ENCODE measurements at regions not wholly inside any gene's neighbourhood (a gene's known extent, or its start where the extent isn't known, plus 50 kb on each side); places are given as distances from the start of the nearest gene placed in this dataset.

- CTCF ChIA-PET: interaction anchor here (1.1 kb wide), 1 partner anchor 9 kb away, joined by 3 read pairs; no protein-coding TSS in a partner anchor
- peak overlapping the region; percentile 99 for H3K27ac Mint-ChIP-seq (ENCODE audit: unreplicated experiment)
- H3K4me1 Mint-ChIP-seq (ENCODE audit: low read depth, unreplicated experiment): peaks cover 15% of the 10 kb centered on the region
- peaks cover 5% of the 10 kb centered on the region for H3K9me3 Mint-ChIP-seq (ENCODE audit: low read depth, unreplicated experiment)
- H3K4me3 Mint-ChIP-seq (ENCODE audit: low read depth, unreplicated experiment): peak overlapping the region; percentile 35
- no peak for TF ChIP-seq CTCF (IDR thresholded peaks at IDR 0.05; ENCODE audit: unreplicated experiment)
- BruUV-seq (replicated peaks): TSS peak; percentile 95
- intact Hi-C loops (cut with micrococcal nuclease; ENCODE audit: unreplicated experiment): loop anchor here (1.0 to 5.0 kb wide), 5 partner anchors 37 to 389 kb away; partner anchors contain the start of gene PLPP3
- peaks cover 6% of the 10 kb centered on the region for H3K36me3 Mint-ChIP-seq (ENCODE audit: insufficient read depth, unreplicated experiment)
- no peaks in the 10 kb centered on the region for H3K27me3 Mint-ChIP-seq (ENCODE audit: unreplicated experiment)
- peak; percentile 49 for DNase-seq
These were observed 389.2 kb downstream of the PLPP3 start for GRCh38 chr1:56189946-56190805.

DNA sequence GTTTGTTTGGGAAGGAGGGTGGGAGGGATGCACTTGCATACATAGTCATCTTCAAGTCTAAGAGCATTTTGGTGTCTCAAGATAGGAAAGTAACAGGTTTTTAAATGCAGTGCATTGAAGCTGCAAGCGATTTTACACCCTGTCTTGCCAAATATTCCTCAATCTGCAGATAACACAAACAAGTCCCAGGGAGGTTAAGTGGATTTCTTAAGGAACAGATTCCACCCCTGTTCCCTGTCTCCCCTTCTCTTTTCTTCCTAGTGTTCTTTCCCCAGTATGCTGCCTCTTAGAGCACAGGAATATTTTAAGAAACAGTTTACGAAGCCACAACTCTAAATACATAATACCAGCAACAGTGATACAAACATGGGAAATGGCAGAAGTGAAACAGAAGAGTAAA, 389.9 kb downstream of the PLPP3 start:
- H3K9me3 Mint-ChIP-seq (ENCODE audit: low read depth, unreplicated experiment): peaks cover 5% of the 10 kb centered on the region
- intact Hi-C loops (cut with micrococcal nuclease; ENCODE audit: unreplicated experiment): no loop called here
- no peak for TF ChIP-seq CTCF (IDR thresholded peaks at IDR 0.05; ENCODE audit: unreplicated experiment)
- H3K27me3 Mint-ChIP-seq (ENCODE audit: unreplicated experiment): no peaks in the 10 kb centered on the region
- no peak for DNase-seq
- CTCF ChIA-PET: interaction anchor here (1.1 kb wide), 1 partner anchor 9 kb away, joined by 3 read pairs; no protein-coding TSS in a partner anchor
- peaks cover 15% of the 10 kb centered on the region for H3K4me1 Mint-ChIP-seq (ENCODE audit: low read depth, unreplicated experiment)
- H3K36me3 Mint-ChIP-seq (ENCODE audit: insufficient read depth, unreplicated experiment): peaks cover 6% of the 10 kb centered on the region
- H3K4me3 Mint-ChIP-seq (ENCODE audit: low read depth, unreplicated experiment): no peak overlapping the region
- no TSS peak for BruUV-seq (replicated peaks)
- H3K27ac Mint-ChIP-seq (ENCODE audit: unreplicated experiment): no peak overlapping the region

DNA sequence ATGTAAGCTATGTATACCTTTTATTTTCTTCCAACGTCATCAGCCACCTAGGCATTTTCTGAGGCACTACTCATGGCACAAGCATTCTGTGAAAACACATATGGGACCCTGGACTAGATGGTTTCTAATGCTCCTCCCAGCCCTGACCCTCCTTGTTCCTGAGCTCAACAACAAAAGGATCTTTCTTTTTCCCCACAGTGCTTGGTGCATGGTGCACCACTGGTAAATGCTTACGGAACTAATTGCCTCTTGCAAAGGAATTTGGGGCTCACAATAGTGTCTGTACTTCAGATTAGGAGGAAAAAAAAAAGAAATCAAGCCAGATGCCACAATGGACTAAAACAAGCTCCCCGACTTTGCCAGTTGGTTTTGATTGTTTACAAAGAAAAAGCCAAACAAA, 390.5 kb downstream of the PLPP3 start:
- TF ChIP-seq CTCF (IDR thresholded peaks at IDR 0.05; ENCODE audit: unreplicated experiment): no peak
- DNase-seq: no peak
- no peak overlapping the region for H3K27ac Mint-ChIP-seq (ENCODE audit: unreplicated experiment)
- H3K4me1 Mint-ChIP-seq (ENCODE audit: low read depth, unreplicated experiment): peaks cover 15% of the 10 kb centered on the region
- BruUV-seq (replicated peaks): no TSS peak
- intact Hi-C loops (cut with micrococcal nuclease; ENCODE audit: unreplicated experiment): no loop called here
- H3K27me3 Mint-ChIP-seq (ENCODE audit: unreplicated experiment): no peaks in the 10 kb centered on the region
- H3K9me3 Mint-ChIP-seq (ENCODE audit: low read depth, unreplicated experiment): peaks cover 5% of the 10 kb centered on the region
- CTCF ChIA-PET: no interaction called here
- H3K4me3 Mint-ChIP-seq (ENCODE audit: low read depth, unreplicated experiment): no peak overlapping the region
- H3K36me3 Mint-ChIP-seq (ENCODE audit: insufficient read depth, unreplicated experiment): peaks cover 6% of the 10 kb centered on the region

- CTCF ChIA-PET: no interaction called here
- Mint-ChIP-seq H3K4me3 (ENCODE audit: low read depth, unreplicated experiment) (no peak overlapping the region), H3K27ac (ENCODE audit: unreplicated experiment) (no peak overlapping the region), H3K4me1 (ENCODE audit: low read depth, unreplicated experiment) (peaks cover 15% of the 10 kb centered on the region), H3K27me3 (ENCODE audit: unreplicated experiment) (no peaks in the 10 kb centered on the region), H3K36me3 (ENCODE audit: insufficient read depth, unreplicated experiment) (peaks cover 6% of the 10 kb centered on the region), H3K9me3 (ENCODE audit: low read depth, unreplicated experiment) (peaks cover 5% of the 10 kb centered on the region)
- intact Hi-C loops (cut with micrococcal nuclease; ENCODE audit: unreplicated experiment): no loop called here
- BruUV-seq (replicated peaks): no TSS peak
- no peak for DNase-seq
- TF ChIP-seq CTCF (IDR thresholded peaks at IDR 0.05; ENCODE audit: unreplicated experiment): no peak
These were observed 391.1 kb downstream of the PLPP3 start for GRCh38 chr1:56188221-56188620.

Measured in Calu3 (cell line).